Caco-2 (cell line): ENCODE measurements at regions not wholly inside any gene's neighbourhood (a gene's known extent, or its start where the extent isn't known, plus 50 kb on each side); places are given as distances from the start of the nearest gene placed in this dataset.

ENCODE experiments used
- BruUV-seq: library from RNA; stranded (reverse); fragments of 400-500 nt; replicated peaks from 2 replicates; lab custom pipeline; 2021; lab: Mats Ljungman, UMichigan
- CTCF ChIA-PET: fragments of 300-600 bp; sonication (Branson Sonifier 250); formaldehyde crosslinking; loops from one replicate; lab custom pipeline; 2022; ENCODE audit warnings: antibody characterized with exemption; lab: Charles Lee
- POLR2A ChIA-PET: fragments of 300-600 bp; sonication (Branson Sonifier 250); formaldehyde crosslinking; loops from one replicate; lab custom pipeline; 2022; ENCODE audit warnings: antibody characterized with exemption; lab: Charles Lee
- DNase-seq, 2 experiments: peaks; one replicate each; pipeline versions ENCODE4 v3.0.0 to v3.0.0-alpha.2; 2020 to 2022
- H3K27me3 ChIP-seq: replicated peaks from 2 replicates; pipeline ENCODE4 v1.6.0; 2011; ENCODE audit warnings: low read length; ENCODE audit not compliant: control insufficient read depth, insufficient read depth
- H3K36me3 ChIP-seq: 2 replicates; pipeline ENCODE4 v1.5.1; 2011; ENCODE audit warnings: low read length; ENCODE audit not compliant: control insufficient read depth, insufficient read depth
- H3K4me1 ChIP-seq: fragments of 250-450 bp; sonication (Bioruptor Pico); 2 replicates; pipeline ENCODE4 v1.5.1; 2020; ENCODE audit warnings: mild to moderate bottlenecking
- H3K4me3 ChIP-seq: 2 replicates; pipeline ENCODE4 v1.5.1; 2011; ENCODE audit warnings: low read depth, mild to moderate bottlenecking, control low read depth, low read length
- H3K9me3 ChIP-seq: fragments of 250-450 bp; sonication (Bioruptor Pico); 2 replicates; pipeline ENCODE4 v1.5.1; 2020; ENCODE audit warnings: mild to moderate bottlenecking, moderate library complexity
- H3K27ac Mint-ChIP-seq: one replicate; pipeline ENCODE4 v1.8.0; 2022; ENCODE audit warnings: mixed read lengths; ENCODE audit not compliant: unreplicated experiment
- H3K27me3 Mint-ChIP-seq: one replicate; pipeline ENCODE4 v1.8.0; 2022; ENCODE audit warnings: mixed read lengths; ENCODE audit not compliant: insufficient read depth, unreplicated experiment
- H3K36me3 Mint-ChIP-seq: one replicate; pipeline ENCODE4 v1.8.0; 2022; ENCODE audit warnings: mild to moderate bottlenecking, mixed read lengths; ENCODE audit not compliant: insufficient read depth, unreplicated experiment
- H3K4me1 Mint-ChIP-seq: one replicate; pipeline ENCODE4 v1.8.0; 2022; ENCODE audit warnings: low read depth, mixed read lengths; ENCODE audit not compliant: unreplicated experiment
- H3K4me3 Mint-ChIP-seq: one replicate; pipeline ENCODE4 v1.8.0; 2022; ENCODE audit warnings: mild to moderate bottlenecking, moderate library complexity, mixed read lengths; ENCODE audit not compliant: unreplicated experiment
- H3K9me3 Mint-ChIP-seq: one replicate; pipeline ENCODE4 v1.8.0; 2022; ENCODE audit warnings: mixed read lengths; ENCODE audit not compliant: unreplicated experiment
- CTCF ChIP-seq, 2 experiments: fragments of 200-600 bp in 1 of 2; IDR thresholded peaks; 1 replicate in 1 of 2; 2 replicates in 1 of 2; pipeline versions ENCODE4 v1.5.1 to v1.8.0; 2011 to 2022; ENCODE audit warnings: antibody characterized with exemption in 1 of 2, control low read depth in 1 of 2, inconsistent platforms in 1 of 2, low read depth in 1 of 2, low read length in 1 of 2, mild to moderate bottlenecking in 1 of 2, moderate library complexity in 1 of 2; ENCODE audit not compliant: insufficient read depth in 1 of 2, severe bottlenecking in 1 of 2, unreplicated experiment in 1 of 2
- intact Hi-C: fragments of 100-400 bp; cut with micrococcal nuclease; formaldehyde crosslinking; loops from one replicate; pipeline ENCODE4 v1.10.0; 2022; ENCODE audit not compliant: unreplicated experiment

GRCh38 chr12:97982684-97983083 is 520.1 kb downstream of the RMST start:
- DNase-seq = no peak
- no peak overlapping the region for H3K27ac Mint-ChIP-seq
- H3K36me3 Mint-ChIP-seq = no peaks in the 10 kb centered on the region
- Histone ChIP-seq H3K27me3 (no peaks in the 10 kb centered on the region), H3K36me3 (no peaks in the 10 kb centered on the region), H3K4me1 (no peaks in the 10 kb centered on the region), H3K9me3 (peaks cover 4% of the 10 kb centered on the region; the same call in 1 of the 2 replicates), H3K4me3 (no peak overlapping the region)
- no peaks in the 10 kb centered on the region for H3K4me1 Mint-ChIP-seq
- no peak overlapping the region for H3K4me3 Mint-ChIP-seq
- CTCF ChIA-PET = no interaction called here
- BruUV-seq = no TSS peak
- intact Hi-C loops = no loop called here
- POLR2A ChIA-PET = no interaction called here
- H3K27me3 Mint-ChIP-seq = no peaks in the 10 kb centered on the region
- TF ChIP-seq CTCF (IDR thresholded peaks at IDR 0.05; ENCODE audit: insufficient read depth in 1 of 2, low read depth in 1 of 2, low read length in 1 of 2, severe bottlenecking in 1 of 2, unreplicated experiment in 1 of 2) = no peak
- peaks cover 16% of the 10 kb centered on the region for H3K9me3 Mint-ChIP-seq

GRCh38 chr12:97983796-97984195 is 521.2 kb downstream of the RMST start:
- Mint-ChIP-seq H3K27ac (no peak overlapping the region), H3K4me1 (no peaks in the 10 kb centered on the region), H3K9me3 (peaks cover 16% of the 10 kb centered on the region), H3K27me3 (peaks cover 2% of the 10 kb centered on the region), H3K4me3 (no peak overlapping the region), H3K36me3 (no peaks in the 10 kb centered on the region)
- BruUV-seq = no TSS peak
- Histone ChIP-seq H3K36me3 (no peaks in the 10 kb centered on the region), H3K4me3 (no peak overlapping the region), H3K9me3 (peaks cover 4% of the 10 kb centered on the region; the same call in 1 of the 2 replicates), H3K4me1 (no peaks in the 10 kb centered on the region), H3K27me3 (no peaks in the 10 kb centered on the region)
- intact Hi-C loops = no loop called here
- ChIA-PET POLR2A (no interaction called here), CTCF (no interaction called here)
- no peak for DNase-seq
- TF ChIP-seq CTCF (IDR thresholded peaks at IDR 0.05; ENCODE audit: insufficient read depth in 1 of 2, low read depth in 1 of 2, low read length in 1 of 2, severe bottlenecking in 1 of 2, unreplicated experiment in 1 of 2) = no peak

- Mint-ChIP-seq H3K27me3 (peaks cover 2% of the 10 kb centered on the region), H3K4me3 (no peak overlapping the region), H3K36me3 (no peaks in the 10 kb centered on the region), H3K27ac (no peak overlapping the region), H3K9me3 (peaks cover 16% of the 10 kb centered on the region), H3K4me1 (no peaks in the 10 kb centered on the region)
- H3K4me3 ChIP-seq = no peak overlapping the region
- H3K4me1 ChIP-seq = no peaks in the 10 kb centered on the region
- no peaks in the 10 kb centered on the region for H3K27me3 ChIP-seq
- ChIA-PET CTCF (no interaction called here), POLR2A (no interaction called here)
- intact Hi-C loops = no loop called here
- no peak for TF ChIP-seq CTCF (IDR thresholded peaks at IDR 0.05; ENCODE audit: insufficient read depth in 1 of 2, low read depth in 1 of 2, low read length in 1 of 2, severe bottlenecking in 1 of 2, unreplicated experiment in 1 of 2)
- peaks cover 4% of the 10 kb centered on the region; the same call in 1 of the 2 replicates for H3K9me3 ChIP-seq
- no peaks in the 10 kb centered on the region for H3K36me3 ChIP-seq
- no TSS peak for BruUV-seq
- no peak for DNase-seq
Measured at GRCh38 chr12:97984436-97984835, 521.8 kb downstream of the RMST start.
